HG03108 (cell line): ENCODE measurements at regions not wholly inside any gene's neighbourhood (a gene's known extent, or its start where the extent isn't known, plus 50 kb on each side); places are given as distances from the start of the nearest gene placed in this dataset.
"Not testable (repeated sequence)": the region's sequence is repeated elsewhere in the genome, so short reads cannot be mapped to it uniquely, and the experiment has no call there.

Experiments used
- ATAC-seq: cut with Tn5 transposase; IDR thresholded peaks from one replicate; pipeline ENCODE4 v1.9.1; 2021; ENCODE audit warnings: moderate library complexity; ENCODE audit not compliant: unreplicated experiment

DNA sequence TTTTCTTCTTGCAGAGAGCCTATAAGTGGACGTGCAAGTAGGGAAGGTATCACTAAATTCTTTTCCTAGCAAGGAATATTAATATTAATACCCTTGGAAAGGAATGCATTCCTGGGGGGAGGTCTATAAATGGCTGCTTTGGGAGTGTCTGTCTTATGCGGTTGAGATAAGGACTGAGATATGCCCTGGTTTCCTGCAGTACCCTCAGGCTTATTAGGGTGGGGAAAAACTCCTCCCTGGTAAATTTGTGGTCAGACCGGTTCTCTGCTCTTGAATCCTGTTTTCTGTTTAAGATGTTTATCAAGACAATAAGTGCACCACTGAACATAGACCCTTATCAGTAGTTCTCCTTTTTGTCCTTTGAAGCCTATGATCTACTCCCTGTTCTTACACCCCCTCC is 155.2 kb downstream of the COPS8 start:
- ATAC-seq = not testable (repeated sequence)

- no peak for ATAC-seq
Observed at GRCh38 chr2:237242091-237242536, 156.4 kb downstream of the COPS8 start.

GRCh38 chr2:237243487-237243886 is 157.8 kb downstream of the COPS8 start:
- ATAC-seq = no peak

GRCh38 chr2:237244178-237244577 is 158.5 kb downstream of the COPS8 start:
- no peak for ATAC-seq

GRCh38 chr2:237244976-237245646 is 159.4 kb downstream of the COPS8 start:
- no peak for ATAC-seq

DNA sequence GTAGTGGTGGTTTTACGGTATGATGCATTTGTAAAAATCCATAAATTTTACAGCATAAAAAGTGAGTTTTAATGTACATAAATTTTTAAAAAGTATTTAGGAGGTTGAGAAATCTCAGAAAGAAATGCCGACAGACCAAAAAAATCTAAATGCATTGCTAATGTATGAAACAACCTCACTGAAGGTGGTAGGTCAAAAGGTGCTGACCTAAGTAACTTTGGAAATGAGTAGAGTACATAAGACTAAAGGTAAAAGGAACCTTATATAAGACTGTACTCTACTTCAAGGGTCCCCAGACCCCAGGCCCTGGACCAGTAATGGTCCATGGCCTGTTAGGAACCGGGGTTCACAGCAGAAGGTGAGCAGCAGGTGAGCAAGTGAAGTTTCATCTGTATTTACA is 163.4 kb downstream of the COL6A3 start:
- no peak for ATAC-seq

DNA sequence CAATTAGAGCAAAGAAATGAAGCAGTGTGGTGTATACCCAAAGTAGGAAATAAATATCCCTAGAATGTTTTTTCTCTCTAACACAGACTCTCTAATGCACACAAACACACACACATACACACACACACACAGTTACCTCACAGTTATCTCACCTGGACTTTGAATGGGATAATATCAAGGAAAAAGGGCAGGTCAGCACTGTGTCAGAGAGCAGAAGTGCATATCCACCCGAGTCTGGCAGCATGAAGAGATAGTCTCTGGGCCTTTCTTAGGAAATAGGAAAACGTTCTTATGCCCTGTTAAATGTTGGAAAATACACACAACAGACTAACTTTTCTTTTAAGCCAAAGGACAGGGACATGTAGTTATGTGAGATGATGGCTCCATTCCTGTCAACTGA is 162.0 kb downstream of the COL6A3 start:
- no peak for ATAC-seq

GRCh38 chr2:237253046-237253702 is 160.8 kb downstream of the COL6A3 start:
- no peak for ATAC-seq

DNA sequence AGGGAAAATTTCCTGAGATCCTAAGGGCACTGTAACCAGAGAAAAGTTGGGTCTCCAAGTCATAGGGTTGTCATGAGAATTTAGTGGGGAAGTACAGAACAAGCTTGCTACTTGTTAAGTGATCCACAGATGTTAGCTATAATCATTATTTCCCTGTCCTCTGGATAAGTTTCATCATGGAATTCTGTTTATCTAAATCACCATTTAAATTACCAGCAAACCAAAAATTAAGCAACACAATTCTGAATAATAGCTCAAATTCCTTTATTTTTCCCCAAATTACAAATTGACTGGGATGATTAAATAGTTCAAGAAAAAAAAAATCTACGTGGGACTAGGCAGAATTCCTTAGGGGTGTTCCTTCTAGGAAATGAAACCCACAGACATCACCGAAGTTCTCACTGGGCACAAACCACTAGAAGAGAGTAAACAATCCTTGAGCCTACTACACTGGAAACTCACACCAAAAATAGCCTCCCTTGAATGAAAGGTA is 159.5 kb downstream of the COL6A3 start:
- no peak for ATAC-seq

DNA sequence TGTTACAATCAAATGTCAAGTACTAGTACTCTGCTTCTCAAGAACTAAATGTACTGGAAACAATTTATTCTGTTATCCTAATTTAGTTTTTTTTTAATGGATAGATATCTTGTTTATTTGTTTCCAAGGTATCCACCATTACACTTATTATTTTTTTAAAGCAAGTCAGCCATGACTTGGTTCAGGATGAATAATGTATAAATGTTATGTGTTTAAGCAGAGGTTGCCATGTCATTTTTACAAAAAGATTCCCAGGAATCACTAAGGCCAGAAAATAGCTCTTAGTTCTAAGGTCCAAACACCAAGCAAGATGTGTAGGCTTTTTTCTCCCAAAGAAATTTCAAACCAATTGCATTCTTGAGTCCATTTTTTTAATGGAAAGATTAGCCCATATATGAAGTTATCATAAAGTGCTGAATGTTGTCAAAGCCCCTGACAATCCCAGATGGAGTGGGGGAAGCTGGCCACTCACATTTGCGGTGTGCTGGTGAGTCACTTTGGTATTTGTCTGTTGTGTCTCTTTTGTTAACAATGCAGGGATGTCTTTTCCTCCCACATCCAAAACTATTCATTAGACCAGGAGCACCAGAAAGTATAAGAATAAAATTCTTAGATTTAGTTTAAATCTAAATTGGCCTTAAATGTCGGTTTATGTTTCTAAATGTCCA is 158.9 kb downstream of the COL6A3 start:
- ATAC-seq = no peak

- ATAC-seq = no peak
Observed at GRCh38 chr2:237256887-237257286, 157.1 kb downstream of the COL6A3 start.

GRCh38 chr2:237257471-237257951 is 156.5 kb downstream of the COL6A3 start:
- ATAC-seq = no peak

GRCh38 chr2:237258116-237258515 is 155.8 kb downstream of the COL6A3 start:
- no peak for ATAC-seq

- no peak for ATAC-seq
Observed at GRCh38 chr2:237258615-237259014, 155.3 kb downstream of the COL6A3 start.

DNA sequence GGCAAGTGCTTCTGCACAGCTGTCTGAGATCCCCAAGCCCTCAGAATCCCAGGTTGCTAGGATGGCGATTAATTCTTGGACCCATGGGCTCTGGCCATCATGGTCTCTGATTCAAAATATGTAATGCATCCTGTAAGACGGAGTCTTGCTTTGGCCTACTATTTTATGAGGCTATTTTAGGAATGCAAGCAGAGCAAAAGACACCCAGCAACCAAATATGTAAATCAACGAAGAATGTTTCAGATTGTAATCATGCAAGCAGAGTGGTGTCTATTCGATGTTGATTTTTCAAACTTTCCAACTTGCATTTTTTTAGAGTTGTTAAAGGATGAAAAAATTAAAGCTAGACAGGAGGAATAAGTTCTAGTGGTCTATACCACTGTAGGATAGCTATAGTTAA is 154.8 kb downstream of the COL6A3 start:
- ATAC-seq = no peak

GRCh38 chr2:237260039-237260620 is 153.8 kb downstream of the COL6A3 start:
- ATAC-seq = no peak

DNA sequence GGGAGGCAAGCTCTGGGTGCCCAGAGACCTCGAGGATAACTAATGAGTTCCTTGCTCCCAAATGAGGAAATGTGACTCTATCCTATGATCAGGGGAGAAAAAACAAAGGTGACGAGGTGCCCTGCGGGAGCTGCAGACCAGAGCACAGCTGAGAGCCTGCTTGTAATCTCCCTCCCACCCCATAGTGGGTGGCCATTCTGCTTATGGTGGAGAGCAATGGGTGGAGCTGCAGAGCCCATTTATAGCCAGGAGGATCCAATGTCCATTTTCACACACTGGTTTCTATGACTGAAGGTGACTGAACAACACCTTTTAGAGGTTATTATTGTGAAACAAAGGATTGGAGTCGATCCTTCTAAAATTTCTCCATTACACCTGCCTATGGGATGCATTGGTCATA is 153.3 kb downstream of the COL6A3 start:
- ATAC-seq = no peak

DNA sequence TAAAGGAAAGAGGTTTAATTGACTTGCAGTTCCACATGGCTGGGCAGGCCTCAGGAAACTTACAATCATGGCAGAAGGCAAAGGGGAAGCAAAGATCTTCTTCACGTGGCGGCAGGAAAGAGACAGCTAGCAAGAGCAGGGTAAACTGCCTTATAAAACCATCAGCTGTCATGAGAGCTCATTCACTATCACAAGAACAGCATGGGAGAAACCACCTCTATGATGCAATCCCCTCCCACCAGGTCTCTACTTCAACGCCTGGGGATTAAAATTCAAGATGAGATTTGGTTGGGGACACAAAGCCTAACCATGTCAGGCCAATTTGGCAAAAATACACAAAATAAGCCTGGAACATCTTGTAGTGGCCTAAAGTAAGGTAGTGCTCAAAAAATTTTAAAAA is 152.6 kb downstream of the COL6A3 start:
- ATAC-seq = no peak

GRCh38 chr2:237262838-237263771 is 150.9 kb downstream of the COL6A3 start:
- no peak for ATAC-seq

- no peak for ATAC-seq
Observed at GRCh38 chr2:237264480-237265219, 149.3 kb downstream of the COL6A3 start.
